ENCODE measurements at regions not wholly inside any gene's neighbourhood (a gene's known extent, or its start where the extent isn't known, plus 50 kb on each side); places are given as distances from the start of the nearest gene placed in this dataset.
"Not testable (repeated sequence)": the region's sequence is repeated elsewhere in the genome, so short reads cannot be mapped to it uniquely, and the experiment has no call there.

DNA sequence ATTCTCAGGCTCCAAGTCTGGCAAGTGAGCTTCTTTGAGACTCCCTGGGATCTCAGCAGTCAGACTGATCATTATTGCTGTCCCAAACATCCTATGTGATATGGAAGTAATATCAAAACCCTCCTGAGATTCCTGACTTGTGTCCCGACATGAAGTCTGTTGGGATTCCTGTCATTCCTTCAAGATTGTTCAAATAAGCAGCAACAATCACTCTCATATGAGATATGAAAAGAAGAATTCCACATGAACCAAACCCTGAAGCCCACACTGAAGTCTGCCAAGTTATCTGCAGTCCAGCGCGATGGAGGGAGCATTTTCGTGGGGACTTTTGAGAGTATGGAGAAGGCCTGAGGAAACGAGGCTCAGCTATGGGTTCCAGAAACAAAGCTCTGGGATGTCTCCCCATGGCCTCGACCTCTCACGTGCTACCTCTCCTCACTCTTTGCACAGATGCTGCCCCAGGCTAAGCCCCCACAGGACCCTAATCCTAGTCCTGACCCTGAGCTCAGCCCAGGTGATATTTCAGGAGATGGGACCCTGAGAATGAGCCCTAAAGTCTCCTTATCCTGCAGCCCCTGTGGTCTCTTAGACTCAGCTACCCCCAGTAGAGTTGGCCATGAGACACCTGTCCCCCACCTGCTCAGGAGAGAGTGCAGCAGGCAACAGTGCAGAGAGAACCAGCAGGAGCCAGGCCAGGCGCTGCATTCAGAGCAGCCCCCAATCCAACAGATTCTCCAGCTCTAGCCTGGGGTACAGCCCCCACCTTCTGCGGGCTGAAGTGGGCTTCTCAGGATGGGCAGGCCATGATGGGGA, 100.2 kb downstream of the GGTLC2 start:
- no peak for DNase-seq (ENCODE audit: low spot score)

GRCh38 chr22:22745225-22746060, 101.0 kb downstream of the GGTLC2 start:
- no peak for DNase-seq (ENCODE audit: low spot score)

DNA sequence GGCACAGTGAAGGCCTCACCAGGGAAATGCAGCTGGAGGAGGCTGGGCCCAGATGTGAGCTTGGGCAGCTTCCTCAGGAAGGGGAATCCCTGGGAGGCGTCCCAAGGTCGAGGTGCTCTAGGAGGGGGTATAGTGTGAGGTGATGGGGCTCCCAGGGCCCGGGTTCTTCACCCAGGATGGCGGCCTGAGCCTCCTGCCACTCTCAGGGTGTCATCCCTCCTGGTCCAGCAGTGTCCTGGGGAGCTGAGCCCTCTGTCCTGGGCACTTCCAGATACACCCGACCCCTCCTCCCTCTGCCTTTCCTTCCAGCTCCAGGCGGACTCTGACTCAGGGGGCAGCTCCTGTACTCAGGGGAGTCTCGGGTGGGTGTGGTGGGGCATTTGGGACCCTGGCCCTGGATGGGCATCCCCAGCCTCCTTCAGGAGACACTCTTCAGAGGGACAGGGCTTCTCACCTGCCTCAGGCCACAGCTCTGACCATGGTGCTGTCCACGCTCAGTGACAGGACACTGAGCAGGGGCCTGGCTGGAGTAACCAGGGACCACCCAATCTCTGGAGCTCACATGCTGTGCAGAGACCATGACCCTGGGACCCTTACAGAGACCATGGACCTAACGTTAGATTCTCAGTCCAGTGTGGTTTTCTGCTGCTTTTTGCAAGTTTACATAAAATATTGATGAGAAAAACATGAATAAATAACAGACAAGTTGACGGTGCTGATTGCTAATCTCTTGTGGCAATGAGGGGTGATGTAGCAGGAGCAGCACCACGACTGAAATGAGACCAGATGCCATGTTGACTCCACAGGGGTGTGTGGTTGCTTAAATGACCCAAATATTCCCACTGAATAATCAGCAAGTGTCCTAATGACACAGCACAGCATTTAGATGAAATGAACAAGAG, 101.9 kb downstream of the GGTLC2 start:
- no peak for DNase-seq (ENCODE audit: low spot score)

DNA sequence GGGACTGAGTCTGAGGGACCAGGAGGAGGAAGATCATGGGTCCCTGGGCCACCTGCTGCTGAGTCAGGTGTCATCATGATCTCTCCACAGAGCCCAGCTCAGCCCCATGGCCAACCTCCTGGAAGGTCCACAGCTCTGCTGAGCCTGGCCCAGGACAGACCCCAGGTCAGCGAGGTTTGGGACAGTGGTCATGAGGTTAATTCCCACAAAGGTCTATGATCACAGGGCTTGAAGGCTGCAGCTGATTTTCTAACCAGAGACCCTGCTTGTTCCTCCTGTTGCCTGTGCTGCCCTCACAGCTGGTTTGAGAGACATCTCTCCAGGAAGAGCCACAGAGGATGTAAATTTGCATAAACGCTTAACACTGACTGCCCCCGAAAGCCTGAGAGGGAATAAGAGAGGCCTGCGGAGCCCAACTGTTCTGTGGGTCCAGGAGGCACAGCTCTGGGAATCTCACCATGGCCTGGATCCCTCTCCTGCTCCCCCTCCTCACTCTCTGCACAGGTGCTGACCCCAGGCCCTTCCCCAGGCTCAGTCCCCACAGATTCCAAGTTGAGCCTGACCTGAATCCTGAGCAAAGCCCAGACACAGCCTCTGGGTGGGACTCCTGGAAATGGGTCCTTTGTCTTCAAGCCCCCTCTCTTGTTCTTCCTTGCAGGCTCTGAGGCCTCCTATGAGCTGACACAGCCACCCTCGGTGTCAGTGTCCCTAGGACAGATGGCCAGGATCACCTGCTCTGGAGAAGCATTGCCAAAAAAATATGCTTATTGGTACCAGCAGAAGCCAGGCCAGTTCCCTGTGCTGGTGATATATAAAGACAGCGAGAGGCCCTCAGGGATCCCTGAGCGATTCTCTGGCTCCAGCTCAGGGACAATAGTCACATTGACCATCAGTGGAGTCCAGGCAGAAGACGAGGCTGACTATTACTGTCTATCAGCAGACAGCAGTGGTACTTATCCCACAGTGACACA, 102.8 kb downstream of the GGTLC2 start:
- no peak for DNase-seq (ENCODE audit: low spot score)

DNA sequence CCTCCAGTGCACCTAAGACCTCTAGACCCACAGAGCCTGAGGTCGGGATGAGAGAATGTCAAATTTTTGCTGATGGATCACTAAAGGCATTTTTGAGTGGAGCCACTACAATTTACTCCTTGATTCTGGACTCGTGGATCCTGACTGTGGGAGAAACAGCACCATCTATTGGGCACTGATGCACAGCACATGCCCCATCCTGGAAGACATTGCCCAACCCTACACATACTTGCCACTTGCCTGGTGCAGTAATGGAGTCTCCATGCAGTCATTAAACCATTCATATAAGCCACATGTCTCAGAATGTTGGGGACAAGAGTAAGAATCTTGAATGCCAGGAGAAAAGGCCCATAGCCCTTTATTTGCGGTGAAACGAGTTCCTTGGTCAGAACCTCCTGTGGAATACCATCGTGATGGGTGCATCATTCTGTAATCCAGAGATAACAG, 103.9 kb downstream of the GGTLC2 start:
- DNase-seq (ENCODE audit: low spot score) = peak; percentile 13

DNA sequence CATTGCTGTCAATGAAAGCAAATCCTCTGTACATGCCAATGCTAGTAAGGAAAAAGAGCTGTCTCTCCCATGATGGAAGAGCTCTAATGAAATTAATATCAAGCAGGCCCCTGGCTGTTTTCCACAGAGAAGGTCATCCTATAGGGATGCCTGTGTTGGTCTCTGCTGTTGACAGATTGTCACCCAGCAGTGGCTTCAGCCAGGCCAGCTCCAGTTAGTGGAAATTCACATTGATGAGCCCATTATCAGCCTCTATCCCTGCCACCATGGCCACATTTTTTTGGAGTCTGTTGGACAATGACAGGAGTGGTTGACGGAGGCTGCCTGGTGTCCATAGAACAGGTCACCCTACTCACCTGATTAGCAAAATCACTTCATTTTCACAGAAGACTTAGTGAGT, 104.3 kb downstream of the GGTLC2 start:
- no peak for DNase-seq (ENCODE audit: low spot score)

GRCh38 chr22:22749167-22749758, 104.8 kb downstream of the GGTLC2 start:
- no peak for DNase-seq (ENCODE audit: low spot score)

DNA sequence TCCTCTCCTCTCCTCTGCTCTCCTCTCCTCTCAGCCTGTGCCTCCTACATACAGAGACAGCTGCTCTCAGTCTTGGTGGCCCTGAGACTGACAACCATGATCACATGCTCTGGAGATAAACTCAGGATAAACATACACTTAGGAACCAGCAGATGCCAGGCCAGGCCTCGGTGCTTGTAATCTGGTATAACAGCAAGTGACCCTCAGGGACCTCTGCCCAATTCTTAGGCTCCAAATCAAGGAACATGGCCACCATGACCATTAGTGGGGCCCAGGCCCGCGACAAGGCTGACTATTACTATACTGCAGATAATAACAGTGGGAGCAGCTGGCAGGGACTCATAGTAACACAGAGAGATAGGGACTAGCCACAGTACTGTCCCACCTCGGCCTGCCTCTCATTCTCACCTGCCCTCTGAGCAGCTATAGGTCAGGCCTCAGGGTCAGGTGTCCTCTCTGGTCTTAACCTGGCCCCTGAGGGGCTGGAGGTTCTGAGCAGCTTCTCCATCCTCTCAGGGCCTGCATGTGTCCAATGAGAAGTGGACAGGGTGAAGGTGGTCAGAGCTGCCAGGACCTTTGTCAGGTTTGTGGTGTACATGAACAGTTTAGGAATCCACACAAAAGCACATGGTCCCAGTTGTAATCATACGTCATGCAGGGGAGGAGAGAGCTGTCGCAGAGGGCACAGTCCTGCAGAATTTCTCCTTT, 106.1 kb downstream of the GGTLC2 start:
- no peak for DNase-seq (ENCODE audit: low spot score)

DNA sequence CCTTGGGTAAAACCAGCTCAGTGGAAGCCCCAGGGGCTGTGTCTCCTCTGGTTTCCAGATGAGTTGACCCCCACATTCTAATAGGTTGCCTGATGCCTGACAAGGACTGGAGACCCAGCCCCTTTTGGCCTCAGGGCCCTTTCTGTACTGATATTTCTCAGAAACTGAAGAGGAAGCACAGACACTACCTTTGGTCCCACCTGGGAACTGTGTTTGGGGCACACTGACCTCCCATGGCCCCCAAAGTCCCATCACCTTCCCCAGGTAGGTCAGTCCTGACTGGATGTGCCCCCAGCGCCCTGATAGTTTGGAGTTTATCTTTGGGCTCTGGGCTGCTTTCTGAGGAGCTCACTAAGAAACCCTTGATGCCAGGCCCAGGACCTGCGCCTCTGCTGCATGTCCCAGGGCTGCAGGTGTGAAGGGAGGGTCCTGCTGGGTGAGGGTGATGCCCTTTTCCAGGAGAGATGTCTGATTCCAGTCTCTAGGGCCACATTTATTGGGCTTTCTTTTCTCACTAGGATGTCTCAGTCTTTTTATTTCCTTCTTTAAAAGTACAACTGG, 106.7 kb downstream of the GGTLC2 start:
- DNase-seq (ENCODE audit: low spot score) = no peak

GRCh38 chr22:22752199-22752555, 107.8 kb downstream of the GGTLC2 start:
- DNase-seq (ENCODE audit: low spot score) = no peak

GRCh38 chr22:22752556-22753477, 108.4 kb downstream of the GGTLC2 start:
- no peak for DNase-seq (ENCODE audit: low spot score)

DNA sequence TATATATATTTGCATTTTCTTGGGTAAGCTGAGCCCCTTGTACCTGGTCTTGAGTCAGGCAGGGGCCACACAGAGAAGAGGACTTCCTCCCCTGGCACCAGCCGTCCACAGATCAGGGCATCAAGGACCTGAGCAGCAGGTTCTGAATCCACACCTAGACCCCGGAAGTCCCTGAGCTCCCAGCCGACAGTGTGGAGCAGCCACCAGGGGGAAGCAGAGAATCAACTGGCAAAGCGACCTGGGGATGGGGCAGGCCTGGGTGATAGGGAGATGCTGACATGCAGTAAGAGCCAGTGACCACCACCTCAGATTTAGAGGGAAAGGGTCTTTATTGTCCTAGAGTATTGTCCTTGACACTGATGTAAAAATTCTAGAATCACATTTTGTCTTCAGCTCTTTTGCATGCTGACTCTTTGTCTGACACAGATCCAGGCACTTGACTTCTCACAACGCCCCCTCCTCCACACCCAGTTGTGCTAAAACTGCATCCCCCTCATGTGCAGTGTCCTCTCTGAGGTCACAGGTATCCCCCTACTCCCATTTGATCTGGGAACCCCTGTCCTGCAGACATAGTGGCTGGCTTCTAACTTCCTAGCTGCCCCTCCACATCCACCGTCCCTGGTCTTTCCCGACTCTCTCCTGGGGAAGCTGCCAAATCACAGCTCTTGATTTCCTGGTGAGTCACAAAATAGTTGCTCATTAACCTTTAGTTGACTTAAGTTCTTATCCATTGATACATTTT, 109.3 kb downstream of the GGTLC2 start:
- peak; percentile 8 for DNase-seq (ENCODE audit: low spot score)

- no peak for DNase-seq (ENCODE audit: low spot score)
Observed at GRCh38 chr22:22754268-22754657, 109.8 kb downstream of the GGTLC2 start.

- no peak for DNase-seq (ENCODE audit: low spot score)
Observed at GRCh38 chr22:22754961-22755777, 110.8 kb downstream of the GGTLC2 start.

DNA sequence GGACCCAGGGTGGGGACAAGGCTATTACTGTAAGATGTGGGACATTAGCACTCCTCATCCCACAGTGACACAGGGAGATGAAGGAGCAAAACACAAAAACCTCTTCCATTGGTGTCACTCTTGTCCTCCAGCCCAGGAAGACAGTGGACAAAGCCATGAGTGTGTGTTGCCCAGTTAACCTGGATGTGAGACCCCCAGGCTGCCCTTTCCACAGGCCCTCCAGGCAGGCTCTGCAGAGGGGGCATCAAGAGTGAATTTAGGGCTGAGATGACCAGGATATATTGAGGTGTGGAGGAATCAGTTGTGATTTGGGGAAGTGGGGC, 111.3 kb downstream of the GGTLC2 start:
- no peak for DNase-seq (ENCODE audit: low spot score)

DNA sequence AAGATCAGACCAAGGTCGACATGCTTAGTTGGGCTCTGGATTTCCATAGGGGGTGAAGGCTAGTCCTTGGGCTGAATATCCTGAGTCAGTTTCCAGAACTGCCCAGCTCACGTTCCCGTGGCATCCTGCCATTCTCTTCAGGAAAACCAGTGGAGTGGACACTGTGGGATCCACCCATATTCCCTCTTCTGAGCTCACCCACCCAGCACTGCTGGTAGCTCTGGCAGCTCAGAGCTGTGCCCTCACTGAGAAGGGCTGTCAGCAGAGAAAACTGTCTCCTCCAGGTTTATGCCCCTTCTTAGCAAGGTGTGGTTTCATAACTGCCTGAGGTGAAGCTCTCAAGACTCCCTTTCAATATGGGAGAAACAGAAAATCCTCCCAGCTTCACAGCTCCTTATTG, 111.7 kb downstream of the GGTLC2 start:
- DNase-seq (ENCODE audit: low spot score) = no peak

DNA sequence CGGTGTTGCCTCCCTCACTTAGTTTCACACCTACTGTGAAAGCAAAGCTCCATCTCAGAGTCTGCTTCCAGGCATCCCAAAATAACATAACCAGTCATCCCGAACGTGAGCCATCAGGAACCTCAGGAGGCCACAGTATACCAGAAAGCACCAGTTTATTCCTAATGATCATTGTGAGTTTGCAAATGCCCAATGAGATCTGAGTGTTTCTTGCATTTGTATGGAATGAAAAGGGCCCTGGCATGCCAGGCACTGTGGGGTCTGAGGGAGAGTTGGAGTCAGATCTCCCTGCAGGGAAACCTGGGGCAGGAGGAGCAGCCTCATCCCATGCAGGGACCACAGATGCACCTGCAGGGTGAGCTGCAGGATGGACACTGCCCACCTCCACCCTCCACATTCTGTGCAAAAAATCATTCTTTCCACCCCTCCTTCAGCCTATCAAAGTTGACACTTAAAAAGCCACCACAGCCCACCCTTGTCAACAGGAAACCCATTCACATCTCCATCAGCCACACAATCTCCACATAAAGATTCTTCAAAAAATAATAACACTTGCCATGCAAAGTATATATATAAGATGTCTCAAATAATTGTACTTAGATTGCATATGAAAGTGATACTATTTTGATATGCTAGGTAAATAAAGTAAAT, 112.3 kb downstream of the GGTLC2 start:
- DNase-seq (ENCODE audit: low spot score) = not testable (repeated sequence)
